GM12892 (cell line): ENCODE measurements at regions not wholly inside any gene's neighbourhood (a gene's known extent, or its start where the extent isn't known, plus 50 kb on each side); places are given as distances from the start of the nearest gene placed in this dataset.

Experiments
- POLR2A ChIP-seq: IDR thresholded peaks from 2 replicates; pipeline ENCODE4 v1.6.1; 2011; ENCODE audit warnings: low read depth, low read length, control low read depth
- POLR2AphosphoS5 ChIP-seq: IDR thresholded peaks from 2 replicates; pipeline ENCODE4 v1.6.1; 2011; ENCODE audit warnings: low read depth, low read length, control low read depth

DNA sequence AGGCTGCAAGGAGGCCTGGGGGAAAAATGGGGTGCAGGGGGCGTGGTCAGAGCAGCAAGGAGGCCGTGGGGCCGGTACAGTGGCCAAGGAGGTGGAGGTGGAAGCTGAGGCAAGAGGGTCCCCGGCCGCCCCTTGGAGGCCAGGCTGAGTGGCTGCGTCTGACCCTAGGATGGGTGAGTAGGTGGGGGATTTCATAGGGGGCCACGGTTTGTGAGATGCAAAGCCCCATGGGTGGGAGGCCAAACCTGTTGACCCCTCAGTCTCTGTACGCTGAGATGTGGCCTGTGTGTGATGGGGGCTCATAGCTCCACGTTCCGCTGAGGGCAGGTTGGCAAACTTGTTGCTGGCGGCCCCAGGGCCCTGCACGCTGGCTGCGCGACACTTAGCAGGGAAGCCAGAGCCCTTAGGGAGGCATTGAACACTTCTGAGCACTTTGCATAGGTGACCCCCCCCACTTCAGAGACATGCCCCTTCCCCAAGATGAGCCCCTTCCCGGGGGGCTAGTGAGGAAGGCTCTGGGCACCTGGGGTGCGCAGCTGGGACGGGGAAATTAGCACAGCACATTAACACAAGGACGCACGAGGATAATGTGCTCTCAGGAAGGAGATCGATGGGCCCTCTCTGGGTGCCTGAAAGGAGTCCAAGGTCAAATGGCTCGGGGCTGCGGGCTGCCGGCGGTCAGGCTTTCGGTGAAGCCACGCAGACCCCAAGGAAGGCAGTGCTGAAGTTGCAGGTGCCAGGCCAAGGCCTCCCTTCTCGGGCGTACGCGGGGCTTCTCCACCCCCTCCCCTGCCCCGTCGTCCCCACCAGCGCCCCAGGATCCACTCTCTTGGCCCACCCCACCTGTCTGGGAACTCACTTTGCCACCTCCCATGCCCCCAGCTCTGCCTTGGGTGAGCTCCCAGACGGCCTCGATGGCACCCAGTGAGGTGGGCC lies 107.4 kb downstream of the HMX1 start:
- TF ChIP-seq POLR2AphosphoS5 (no peak), POLR2A (no peak)
